Loucy (cell line): ENCODE measurements at regions not wholly inside any gene's neighbourhood (a gene's known extent, or its start where the extent isn't known, plus 50 kb on each side); places are given as distances from the start of the nearest gene placed in this dataset.

Experiments
- H2AFZ ChIP-seq: fragments of 200-600 bp; sonication (generic); 2 replicates; pipeline ENCODE4 v1.6.0; 2016; ENCODE audit warnings: antibody characterized with exemption, mild to moderate bottlenecking, low read length, moderate library complexity
- H3F3A ChIP-seq: fragments of 200-600 bp; 2 replicates; pipeline ENCODE4 v1.6.0; 2016; ENCODE audit warnings: antibody characterized with exemption, low read depth, mild to moderate bottlenecking
- H3K27me3 ChIP-seq: fragments of 200-600 bp; sonication (generic); 2 replicates; pipeline ENCODE4 v1.6.1; 2014; ENCODE audit warnings: low read length, mild to moderate bottlenecking; ENCODE audit not compliant: insufficient read depth, poor library complexity, severe bottlenecking
- H3K36me3 ChIP-seq: fragments of 200-600 bp; sonication (generic); 2 replicates; pipeline ENCODE4 v1.6.1; 2016; ENCODE audit warnings: low read length; ENCODE audit not compliant: insufficient read depth
- H3K4me1 ChIP-seq: fragments of 200-600 bp; sonication (generic); 2 replicates; pipeline ENCODE4 v1.5.1; 2014; ENCODE audit warnings: low read length, mild to moderate bottlenecking; ENCODE audit not compliant: insufficient read depth, poor library complexity, severe bottlenecking
- H3K4me2 ChIP-seq: fragments of 200-600 bp; sonication (generic); 2 replicates; pipeline ENCODE4 v1.6.0; 2014; ENCODE audit warnings: antibody characterized with exemption, low read length, low read depth, mild to moderate bottlenecking; ENCODE audit not compliant: poor library complexity, severe bottlenecking
- H3K4me3 ChIP-seq: fragments of 200-600 bp; sonication (generic); 2 replicates; pipeline ENCODE4 v1.5.1; 2014; ENCODE audit warnings: low read length, mild to moderate bottlenecking, mixed read lengths; ENCODE audit not compliant: poor library complexity, severe bottlenecking
- H3K79me2 ChIP-seq: fragments of 200-600 bp; sonication (generic); 2 replicates; pipeline ENCODE4 v1.6.1; 2014; ENCODE audit warnings: low read length; ENCODE audit not compliant: insufficient read depth
- H3K9ac ChIP-seq: fragments of 200-600 bp; sonication (generic); 2 replicates; pipeline ENCODE4 v1.6.0; 2014; ENCODE audit warnings: mild to moderate bottlenecking, low read depth, low read length, moderate library complexity; ENCODE audit not compliant: poor library complexity, severe bottlenecking
- H3K9me2 ChIP-seq: fragments of 200-600 bp; sonication (generic); replicated peaks from 2 replicates; pipeline ENCODE4 v1.6.1; 2016; ENCODE audit warnings: low read depth, low read length, mixed read lengths
- H3K9me3 ChIP-seq: fragments of 200-600 bp; sonication (generic); 2 replicates; pipeline ENCODE4 v1.6.1; 2014; ENCODE audit warnings: mild to moderate bottlenecking, antibody characterized with exemption, low read length, low read depth; ENCODE audit not compliant: insufficient read depth
- H4K20me1 ChIP-seq: fragments of 200-600 bp; sonication (generic); 2 replicates; pipeline ENCODE4 v1.6.0; 2014; ENCODE audit warnings: antibody characterized with exemption, low read length, mild to moderate bottlenecking; ENCODE audit not compliant: insufficient read depth, poor library complexity, severe bottlenecking
- EZH2phosphoT487 ChIP-seq: fragments of 200-600 bp; IDR thresholded peaks from 2 replicates; pipeline ENCODE4 v1.6.1; 2018; ENCODE audit warnings: antibody characterized with exemption, mild to moderate bottlenecking, moderate library complexity, borderline replicate concordance
- TF ChIP-seq, protein P1 (sequence below): fragments of 200-600 bp; sonication (generic); conservative IDR thresholded peaks from 2 replicates; pipeline ENCODE4 v1.5.1; 2014; ENCODE audit warnings: mild to moderate bottlenecking, antibody characterized with exemption, low read length

DNA sequence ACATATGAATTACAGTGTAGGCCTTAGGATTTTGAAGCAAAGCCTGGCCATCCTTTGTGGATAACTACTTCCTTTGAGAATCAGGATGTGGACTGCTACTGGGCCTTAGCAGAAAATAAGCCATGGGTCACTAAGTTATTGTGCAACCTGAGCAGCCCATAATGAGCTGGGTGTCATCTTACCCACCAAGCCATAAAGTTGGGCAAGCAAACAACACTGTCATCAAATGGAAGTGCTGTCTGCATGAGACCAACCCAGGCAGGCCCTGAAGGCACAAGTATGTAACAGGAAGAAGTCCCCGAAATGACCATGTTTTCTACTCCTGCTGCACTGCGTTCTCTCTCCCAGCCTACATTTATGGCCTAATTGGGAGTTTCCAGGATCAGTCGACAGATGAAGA lies 205.6 kb upstream of the GGTLC1 start:
- Histone ChIP-seq H3K9me3 (no peaks in the 10 kb centered on the region), H3K27me3 (no peaks in the 10 kb centered on the region), H2AFZ (no peak overlapping the region), H3K4me2 (no peak overlapping the region), H3K79me2 (no peaks in the 10 kb centered on the region), H3F3A (no peaks in the 10 kb centered on the region), H3K9me2 (no peaks in the 10 kb centered on the region), H3K36me3 (no peaks in the 10 kb centered on the region), H3K9ac (no peak overlapping the region), H3K4me1 (no peaks in the 10 kb centered on the region), H3K4me3 (no peak overlapping the region), H4K20me1 (no peaks in the 10 kb centered on the region)
- TF ChIP-seq, protein P1, sequence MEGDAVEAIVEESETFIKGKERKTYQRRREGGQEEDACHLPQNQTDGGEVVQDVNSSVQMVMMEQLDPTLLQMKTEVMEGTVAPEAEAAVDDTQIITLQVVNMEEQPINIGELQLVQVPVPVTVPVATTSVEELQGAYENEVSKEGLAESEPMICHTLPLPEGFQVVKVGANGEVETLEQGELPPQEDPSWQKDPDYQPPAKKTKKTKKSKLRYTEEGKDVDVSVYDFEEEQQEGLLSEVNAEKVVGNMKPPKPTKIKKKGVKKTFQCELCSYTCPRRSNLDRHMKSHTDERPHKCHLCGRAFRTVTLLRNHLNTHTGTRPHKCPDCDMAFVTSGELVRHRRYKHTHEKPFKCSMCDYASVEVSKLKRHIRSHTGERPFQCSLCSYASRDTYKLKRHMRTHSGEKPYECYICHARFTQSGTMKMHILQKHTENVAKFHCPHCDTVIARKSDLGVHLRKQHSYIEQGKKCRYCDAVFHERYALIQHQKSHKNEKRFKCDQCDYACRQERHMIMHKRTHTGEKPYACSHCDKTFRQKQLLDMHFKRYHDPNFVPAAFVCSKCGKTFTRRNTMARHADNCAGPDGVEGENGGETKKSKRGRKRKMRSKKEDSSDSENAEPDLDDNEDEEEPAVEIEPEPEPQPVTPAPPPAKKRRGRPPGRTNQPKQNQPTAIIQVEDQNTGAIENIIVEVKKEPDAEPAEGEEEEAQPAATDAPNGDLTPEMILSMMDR = no peak
- TF ChIP-seq EZH2phosphoT487 = no peak

DNA sequence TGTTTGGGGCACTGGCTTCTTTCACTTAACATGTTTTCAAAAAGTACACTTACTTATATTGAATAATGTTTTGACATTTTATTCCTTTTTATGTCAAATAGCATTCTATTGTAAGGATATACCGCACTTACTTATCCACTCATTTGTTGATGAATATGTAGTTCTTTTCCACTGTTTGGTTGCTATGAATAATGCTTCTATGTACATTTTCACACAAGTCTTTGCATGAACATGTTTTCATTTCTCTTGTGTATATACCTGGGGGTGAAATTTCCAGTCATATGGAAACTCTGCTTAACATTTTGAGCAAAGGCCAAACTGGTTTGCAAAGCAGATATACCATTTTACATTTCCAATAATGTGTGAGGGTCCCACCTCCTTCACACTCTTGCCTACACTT lies 202.3 kb upstream of the GGTLC1 start:
- Histone ChIP-seq H3K79me2 (no peaks in the 10 kb centered on the region), H3K36me3 (no peaks in the 10 kb centered on the region), H3K27me3 (no peaks in the 10 kb centered on the region), H3K9ac (no peak overlapping the region), H3K4me1 (no peaks in the 10 kb centered on the region), H3K4me2 (no peak overlapping the region), H2AFZ (no peak overlapping the region), H3K9me3 (no peaks in the 10 kb centered on the region), H3K4me3 (no peak overlapping the region), H3F3A (no peaks in the 10 kb centered on the region), H3K9me2 (no peaks in the 10 kb centered on the region), H4K20me1 (no peaks in the 10 kb centered on the region)
- TF ChIP-seq, protein P1 = no peak
- TF ChIP-seq EZH2phosphoT487 = no peak

GRCh38 chr20:24185791-24186190 lies 197.2 kb upstream of the GGTLC1 start:
- H3K4me1 ChIP-seq = no peaks in the 10 kb centered on the region
- H3K4me2 ChIP-seq = no peak overlapping the region
- H3K27me3 ChIP-seq = no peaks in the 10 kb centered on the region

More at GRCh38 chr20:24185791-24186190, 197.2 kb upstream of the GGTLC1 start:
- Histone ChIP-seq H4K20me1 (no peaks in the 10 kb centered on the region), H3K9me3 (no peaks in the 10 kb centered on the region), H2AFZ (no peak overlapping the region), H3F3A (no peaks in the 10 kb centered on the region), H3K9ac (no peak overlapping the region), H3K9me2 (no peaks in the 10 kb centered on the region), H3K36me3 (no peaks in the 10 kb centered on the region), H3K79me2 (no peaks in the 10 kb centered on the region), H3K4me3 (no peak overlapping the region)
- no peak for TF ChIP-seq EZH2phosphoT487
- TF ChIP-seq, protein P1 = no peak
